GM21529 (cell line): ENCODE measurements at regions not wholly inside any gene's neighbourhood (a gene's known extent, or its start where the extent isn't known, plus 50 kb on each side); places are given as distances from the start of the nearest gene placed in this dataset.
A peak's percentile ranks its signal among the peaks of the same experiment; 100 is the strongest.

Experiments used
- ATAC-seq: cut with Tn5 transposase; IDR thresholded peaks from one replicate; pipeline ENCODE4 v1.9.1; 2021; ENCODE audit not compliant: unreplicated experiment

DNA sequence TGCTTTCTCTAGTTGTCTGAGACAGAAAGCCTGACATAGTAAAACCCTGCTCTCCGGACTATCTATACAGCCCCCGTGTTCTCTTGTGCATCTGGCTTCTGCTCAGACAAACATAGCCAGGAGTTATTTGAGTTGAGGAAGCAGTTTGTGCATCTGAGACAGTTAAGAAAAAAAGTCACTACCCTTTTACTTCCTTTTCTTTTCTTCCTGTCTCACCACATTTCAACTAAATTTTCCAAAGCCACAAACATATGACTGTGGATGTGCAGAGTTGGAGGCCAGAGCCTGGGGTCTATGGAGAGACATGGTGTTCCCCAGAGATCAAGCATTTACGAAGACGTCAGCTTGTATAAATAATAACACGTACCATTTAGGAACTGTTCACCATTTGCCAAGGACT is 158.5 kb upstream of the FGGY start:
- ATAC-seq, result no peak

DNA sequence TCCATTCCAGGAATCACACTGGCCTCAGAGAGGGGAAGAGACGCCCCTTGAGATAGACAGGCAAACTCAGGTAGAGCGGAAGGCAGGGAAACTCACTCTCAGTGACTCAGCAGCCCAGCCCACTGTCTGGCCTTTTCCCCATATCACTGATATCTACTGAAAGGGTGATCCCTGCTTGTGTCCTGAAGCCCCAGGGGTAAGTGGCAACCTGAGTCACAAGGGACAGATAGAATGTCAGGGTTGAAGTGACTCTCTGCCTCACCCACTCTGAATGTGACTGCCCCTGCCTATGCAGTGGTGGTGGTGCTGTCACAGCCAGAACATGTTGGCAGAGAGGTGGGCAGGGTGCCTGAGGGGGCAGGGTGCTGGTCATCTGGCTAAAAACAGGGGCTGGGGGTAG is 157.5 kb upstream of the FGGY start:
- no peak for ATAC-seq

- ATAC-seq, result no peak
Observed at GRCh38 chr1:59141267-59141863, 155.5 kb upstream of the FGGY start.

- no peak for ATAC-seq
Observed at GRCh38 chr1:59142311-59143132, 154.4 kb upstream of the FGGY start.

GRCh38 chr1:59143133-59143487 is 153.8 kb upstream of the FGGY start:
- no peak for ATAC-seq

DNA sequence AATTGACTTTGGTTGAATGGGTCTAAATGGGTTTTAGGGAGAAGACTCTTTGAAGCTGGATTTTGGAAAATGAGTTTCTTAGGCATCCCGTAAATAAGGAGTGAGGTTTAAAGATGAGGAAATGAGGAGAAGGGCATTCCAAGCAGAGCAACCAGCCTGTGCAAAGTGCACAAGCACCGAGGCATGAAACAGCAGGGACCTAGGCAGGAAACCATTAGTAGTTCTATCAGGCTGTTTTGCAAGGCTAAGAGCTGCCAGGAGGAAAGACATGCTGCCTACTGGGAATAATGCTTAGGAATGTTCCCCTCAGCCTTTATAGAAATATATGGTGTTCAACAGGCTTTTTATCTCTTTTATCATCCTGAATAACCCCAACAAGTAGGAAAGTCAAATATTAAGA is 153.1 kb upstream of the FGGY start:
- ATAC-seq, result no peak

GRCh38 chr1:59144959-59145358 is 151.9 kb upstream of the FGGY start:
- ATAC-seq, result no peak

DNA sequence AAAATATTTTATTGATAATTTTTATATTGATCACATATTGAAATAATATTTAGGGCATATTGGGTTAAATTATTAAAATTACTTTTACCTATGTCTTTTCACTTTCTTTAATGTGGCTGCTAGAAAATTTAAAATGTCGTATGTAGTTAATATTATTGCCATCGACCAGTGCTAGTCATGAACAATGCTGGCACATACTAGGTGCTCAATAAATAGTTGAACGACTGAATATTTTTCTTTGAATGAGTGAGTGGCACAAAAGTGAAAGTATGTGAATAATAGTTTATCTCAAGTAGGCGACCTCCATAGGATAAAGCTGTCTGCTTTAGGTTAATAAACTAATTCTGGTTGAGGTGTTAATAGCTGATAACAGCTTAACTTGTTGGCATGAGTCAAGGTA is 150.8 kb upstream of the FGGY start:
- ATAC-seq, result no peak

- ATAC-seq, result peak; percentile 62
Observed at GRCh38 chr1:59146651-59147358, 150.1 kb upstream of the FGGY start.

DNA sequence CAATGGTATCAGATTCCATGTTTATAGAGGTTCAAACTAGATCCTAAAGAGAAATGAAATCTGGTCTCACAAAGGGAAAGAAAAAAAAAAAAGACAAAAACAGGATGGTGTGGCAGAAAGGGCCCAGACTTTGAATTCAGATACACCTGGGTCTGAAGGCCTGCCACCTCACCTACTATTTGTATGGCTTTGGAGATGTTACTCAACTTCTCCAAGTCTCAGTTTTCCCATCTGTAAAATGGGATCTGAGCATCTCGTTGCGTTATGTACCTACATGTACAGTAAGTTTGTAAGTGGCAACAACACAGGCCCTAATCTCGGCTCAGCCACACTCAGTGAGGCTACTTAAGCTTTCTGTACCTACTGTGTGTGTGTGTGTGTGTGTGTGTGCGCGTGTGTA is 147.5 kb upstream of the FGGY start:
- ATAC-seq, result no peak

- peak; percentile 60 for ATAC-seq
Observed at GRCh38 chr1:59150577-59151386, 146.1 kb upstream of the FGGY start.

DNA sequence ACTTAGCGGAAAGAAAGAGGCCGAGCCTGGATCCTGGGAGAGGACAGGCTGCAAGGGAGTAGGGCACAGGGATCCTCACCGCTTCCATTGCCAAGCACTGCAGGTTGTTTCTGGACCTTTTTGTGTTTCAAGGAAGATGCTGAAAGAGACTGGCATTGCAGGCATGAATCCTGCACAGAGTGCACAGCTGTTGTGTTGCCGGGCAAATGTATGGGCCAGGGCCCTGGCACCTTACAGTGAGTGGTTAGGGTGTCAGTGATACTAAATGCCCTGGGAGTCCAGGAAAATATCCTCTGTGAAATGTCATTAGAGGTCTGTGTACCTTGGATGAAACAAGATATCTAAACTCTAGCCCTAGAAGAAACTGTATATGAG is 145.5 kb upstream of the FGGY start:
- no peak for ATAC-seq

DNA sequence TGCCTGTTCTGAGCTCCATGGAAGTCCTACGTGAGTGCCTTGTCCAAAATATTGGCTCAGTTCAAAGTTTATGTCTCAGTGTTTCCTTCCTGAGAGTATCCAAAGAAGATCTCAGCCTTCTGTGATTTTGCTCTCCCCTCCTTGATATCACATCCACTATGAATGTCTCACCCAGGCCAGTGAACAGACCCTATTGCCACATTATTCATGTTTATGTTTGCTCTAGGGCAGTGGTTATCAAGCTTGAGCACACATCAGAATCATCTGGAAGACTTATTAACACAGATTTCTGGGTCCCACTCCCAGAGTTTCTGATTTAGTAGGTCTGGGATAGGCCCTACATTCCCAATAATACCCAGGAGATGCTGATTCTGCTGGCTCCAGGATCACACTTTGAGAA is 145.0 kb upstream of the FGGY start:
- ATAC-seq, result no peak

DNA sequence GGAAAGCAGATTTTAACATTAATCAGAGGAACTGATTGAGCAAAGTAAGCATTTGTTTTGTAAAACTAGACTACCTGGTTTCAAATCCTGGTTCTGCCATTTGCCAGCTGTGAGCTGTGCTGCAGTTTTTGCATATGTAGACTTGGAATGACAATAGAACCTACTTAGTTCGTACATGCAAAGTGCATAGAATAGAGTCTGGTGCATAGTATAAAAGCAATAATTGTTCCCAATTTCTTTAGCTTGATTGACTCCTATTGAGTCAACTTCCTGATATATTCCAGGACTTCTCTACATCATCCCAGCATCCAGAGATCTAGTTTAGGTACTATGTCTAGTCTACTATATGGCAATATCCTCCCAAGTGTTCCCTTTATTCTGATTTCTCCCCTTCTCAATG is 144.4 kb upstream of the FGGY start:
- ATAC-seq, result no peak

DNA sequence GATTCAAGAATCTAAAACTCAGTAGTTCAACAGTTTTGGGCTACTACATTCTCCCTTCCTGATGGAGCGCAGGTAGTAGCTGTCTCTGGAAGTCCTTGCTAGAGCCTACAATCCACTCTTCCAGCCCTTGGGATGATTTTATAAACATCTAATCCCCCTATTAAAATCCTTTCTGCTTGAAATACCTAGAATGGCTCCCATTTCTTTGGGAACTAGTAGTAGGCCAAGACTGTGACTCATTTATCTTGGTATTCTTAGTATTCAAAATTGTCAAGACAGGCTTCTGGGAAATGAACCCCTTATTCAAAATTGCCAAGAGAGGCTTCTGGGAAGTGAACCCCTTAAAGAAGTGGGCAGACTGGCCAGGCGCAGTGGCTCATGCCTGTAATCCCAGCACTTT is 142.5 kb upstream of the FGGY start:
- no peak for ATAC-seq

DNA sequence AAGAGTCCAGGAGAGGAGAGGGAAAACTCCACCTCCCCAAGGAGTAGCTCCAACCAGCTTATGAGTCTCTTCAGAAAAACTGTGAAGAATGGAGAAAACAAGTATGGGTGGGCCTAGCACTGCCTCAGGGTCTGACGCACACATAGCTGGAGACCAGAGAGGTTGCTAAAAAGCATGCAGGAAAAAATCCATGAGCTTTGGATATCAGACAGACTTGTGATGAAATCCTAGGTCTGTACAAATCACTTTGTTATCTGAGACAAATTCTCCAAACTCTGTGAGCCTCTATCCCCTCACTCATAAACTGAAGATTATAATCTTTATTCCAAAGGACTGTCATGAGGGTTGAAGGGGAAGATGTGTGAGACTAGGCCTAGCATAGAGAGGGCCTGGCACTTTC is 141.5 kb upstream of the FGGY start:
- no peak for ATAC-seq

GRCh38 chr1:59156051-59156450 is 140.8 kb upstream of the FGGY start:
- no peak for ATAC-seq

GRCh38 chr1:59156526-59157199 is 140.2 kb upstream of the FGGY start:
- no peak for ATAC-seq

DNA sequence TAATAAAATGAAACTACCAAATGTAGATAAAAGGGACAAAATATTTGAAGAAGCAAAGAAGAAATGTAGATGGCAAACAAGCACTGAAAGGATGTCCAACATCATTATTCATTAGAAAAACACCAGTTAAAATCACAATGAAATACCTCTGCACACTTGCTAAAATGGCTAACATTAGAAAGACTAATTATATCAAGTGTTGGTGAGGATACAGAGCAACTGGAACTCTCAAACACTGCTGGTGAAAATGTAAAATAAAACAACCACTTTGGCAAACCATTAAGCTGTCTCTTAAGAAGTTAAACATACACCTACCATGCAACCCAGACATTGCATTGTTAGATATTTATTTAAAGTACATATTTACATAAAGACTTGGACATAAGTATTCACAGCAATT is 138.6 kb upstream of the FGGY start:
- no peak for ATAC-seq

GRCh38 chr1:59159557-59160203 is 137.2 kb upstream of the FGGY start:
- no peak for ATAC-seq
